Thyroid gland (tissue), 4 donors: ENCODE measurements at regions not wholly inside any gene's neighbourhood (a gene's known extent, or its start where the extent isn't known, plus 50 kb on each side); places are given as distances from the start of the nearest gene placed in this dataset.

Experiments
- CTCF ChIP-seq, 6 experiments: fragments of 200-600 bp in 3 of 6; fragments of 450-650 bp in 3 of 6; sonication (generic) in 3 of 6; IDR thresholded peaks; one replicate each; pipeline ENCODE4 v1.5.1; 2016 to 2019; ENCODE audit warnings: antibody characterized with exemption in 6 of 6, mild to moderate bottlenecking in 2 of 6, inconsistent platforms in 1 of 6, moderate library complexity in 1 of 6
- POLR2A ChIP-seq, 2 donors: fragments of 450-650 bp; IDR thresholded peaks; one replicate each; pipeline ENCODE4 v1.6.1; 2017; ENCODE audit warnings: antibody characterized with exemption in 2 of 2, mild to moderate bottlenecking in 2 of 2, moderate library complexity in 1 of 2

GRCh38 chr15:87083201-87083600 is 1003.5 kb downstream of the AGBL1 start:
- TF ChIP-seq CTCF (IDR thresholded peaks at IDR 0.05) = no peak
- no peak for TF ChIP-seq POLR2A (IDR thresholded peaks at IDR 0.05)
